IMR-90 (cell line): ENCODE measurements at regions not wholly inside any gene's neighbourhood (a gene's known extent, or its start where the extent isn't known, plus 50 kb on each side); places are given as distances from the start of the nearest gene placed in this dataset.
A peak's percentile ranks its signal among the peaks of the same experiment; 100 is the strongest.

ENCODE experiments used
- ATAC-seq: fragments of 200-7000 bp; cut with Tn5 transposase; 2 replicates; pipeline ENCODE4 v1.9.1; 2020; ENCODE audit warnings: low read depth, mild to moderate bottlenecking, moderate library complexity
- BruUV-seq: library from RNA; stranded (reverse); fragments of 400-500 nt; replicated peaks from 2 replicates; lab custom pipeline; 2021; lab: Mats Ljungman, UMichigan
- CTCF ChIA-PET: fragments of 300-600 bp; formaldehyde crosslinking; extraction: SDS; loops from one replicate; lab custom pipeline; 2021; ENCODE audit warnings: antibody characterized with exemption; lab: Yijun Ruan, JAX
- POLR2A ChIA-PET: fragments of 300-600 bp; sonication (Branson Sonifier 250); formaldehyde crosslinking; loops from one replicate; lab custom pipeline; 2022; ENCODE audit warnings: antibody characterized with exemption; ENCODE audit not compliant: unreplicated experiment; lab: Charles Lee
- DNase-seq: peaks from one replicate; pipeline ENCODE4 v3.0.0; 2013
- H2AFZ ChIP-seq: replicated peaks from 2 replicates; pipeline ENCODE3; 2013; ENCODE audit warnings: low read length, mild to moderate bottlenecking; ENCODE audit not compliant: poor library complexity
- H2AK5ac ChIP-seq: 2 replicates; pipeline ENCODE4 v1.6.1; 2013; ENCODE audit warnings: low read depth, low read length, inconsistent platforms
- H2AK9ac ChIP-seq: replicated peaks from 2 replicates; pipeline ENCODE3; 2013; ENCODE audit warnings: mild to moderate bottlenecking, low read depth, low read length, moderate library complexity; ENCODE audit not compliant: poor library complexity
- H2BK120ac ChIP-seq: 2 replicates; pipeline ENCODE4 v1.6.1; 2013; ENCODE audit warnings: low read depth, low read length, inconsistent platforms
- H2BK15ac ChIP-seq: 3 replicates; pipeline ENCODE4 v1.6.1; 2013; ENCODE audit warnings: low read depth, low read length, inconsistent platforms
- H2BK20ac ChIP-seq: 2 replicates; pipeline ENCODE4 v1.6.1; 2013; ENCODE audit warnings: low read depth, mild to moderate bottlenecking, inconsistent platforms, low read length, moderate library complexity
- H2BK5ac ChIP-seq: 2 replicates; pipeline ENCODE4 v1.6.1; 2013; ENCODE audit warnings: mild to moderate bottlenecking, low read depth, low read length, inconsistent platforms; ENCODE audit not compliant: poor library complexity, severe bottlenecking
- H3K14ac ChIP-seq: replicated peaks from 2 replicates; pipeline ENCODE4 v1.6.1; 2013; ENCODE audit warnings: low read depth, low read length, inconsistent platforms
- H3K18ac ChIP-seq: 2 replicates; pipeline ENCODE4 v1.6.1; 2013; ENCODE audit warnings: low read depth, low read length, control low read depth
- H3K23ac ChIP-seq: 2 replicates; pipeline ENCODE4 v1.6.1; 2013; ENCODE audit warnings: low read depth, low read length, inconsistent platforms
- H3K27ac ChIP-seq: 2 replicates; pipeline ENCODE4 v1.5.1; 2013; ENCODE audit warnings: mild to moderate bottlenecking, control low read depth, low read length; ENCODE audit not compliant: insufficient read depth
- H3K27me3 ChIP-seq: 2 replicates; pipeline ENCODE4 v1.6.1; 2013; ENCODE audit warnings: low read length; ENCODE audit not compliant: control insufficient read depth, insufficient read depth
- H3K36me3 ChIP-seq: 2 replicates; pipeline ENCODE4 v1.6.1; 2013; ENCODE audit warnings: low read length, mixed read lengths; ENCODE audit not compliant: control insufficient read depth, insufficient read depth
- H3K4ac ChIP-seq: 2 replicates; pipeline ENCODE4 v1.6.1; 2013; ENCODE audit warnings: low read depth, low read length, inconsistent platforms
- H3K4me1 ChIP-seq: 2 replicates; pipeline ENCODE4 v1.6.1; 2013; ENCODE audit warnings: low read length, mixed read lengths; ENCODE audit not compliant: control insufficient read depth, insufficient read depth
- H3K4me2 ChIP-seq: 2 replicates; pipeline ENCODE4 v1.6.1; 2013; ENCODE audit warnings: low read depth, mild to moderate bottlenecking, control low read depth, low read length, moderate library complexity
- H3K4me3 ChIP-seq: 2 replicates; pipeline ENCODE4 v1.5.1; 2013; ENCODE audit warnings: low read depth, mild to moderate bottlenecking, control low read depth, low read length, moderate library complexity; ENCODE audit not compliant: insufficient read depth
- H3K56ac ChIP-seq: 2 replicates; pipeline ENCODE4 v1.6.1; 2013; ENCODE audit warnings: low read length, inconsistent platforms; ENCODE audit not compliant: insufficient read depth; ENCODE audit errors: extremely low read depth
- H3K79me1 ChIP-seq, 2 experiments: 2 replicates each; pipeline ENCODE4 v1.6.1; 2013; ENCODE audit warnings: low read length in 2 of 2, inconsistent platforms in 1 of 2, low read depth in 1 of 2
- H3K9ac ChIP-seq: 2 replicates; pipeline ENCODE4 v1.6.1; 2013; ENCODE audit warnings: low read depth, low read length, control low read depth
- H3K9me1 ChIP-seq: 2 replicates; pipeline ENCODE4 v1.6.1; 2013; ENCODE audit warnings: low read length, inconsistent platforms; ENCODE audit not compliant: insufficient read depth
- H3K9me3 ChIP-seq: 2 replicates; pipeline ENCODE4 v1.6.1; 2013; ENCODE audit warnings: low read length; ENCODE audit not compliant: control insufficient read depth, insufficient read depth
- H4K20me1 ChIP-seq: 2 replicates; pipeline ENCODE4 v1.6.1; 2013; ENCODE audit warnings: low read length, inconsistent platforms; ENCODE audit not compliant: insufficient read depth
- H4K5ac ChIP-seq: 2 replicates; pipeline ENCODE4 v1.6.1; 2013; ENCODE audit warnings: mild to moderate bottlenecking, low read depth, low read length, control low read depth
- H4K8ac ChIP-seq, 2 experiments: 2 replicates each; pipeline ENCODE4 v1.6.1; 2013; ENCODE audit warnings: low read depth in 2 of 2, low read length in 2 of 2, control low read depth in 1 of 2, inconsistent platforms in 1 of 2
- H4K91ac ChIP-seq: 2 replicates; pipeline ENCODE4 v1.6.1; 2013; ENCODE audit warnings: low read depth, low read length, inconsistent platforms; ENCODE audit not compliant: insufficient read depth
- MAFK ChIP-seq: IDR thresholded peaks from 2 replicates; pipeline ENCODE4 v1.6.1; 2012; ENCODE audit warnings: low read depth, low read length, improper control_type of control experiment
- RAD21 ChIP-seq: IDR thresholded peaks from 2 replicates; pipeline ENCODE4 v1.6.1; 2012; ENCODE audit warnings: low read length, improper control_type of control experiment
- RCOR1 ChIP-seq: IDR thresholded peaks from 2 replicates; pipeline ENCODE4 v1.6.1; 2012; ENCODE audit warnings: mild to moderate bottlenecking, low read length, improper control_type of control experiment; ENCODE audit not compliant: insufficient replicate concordance
- RFX5 ChIP-seq: IDR thresholded peaks from 2 replicates; pipeline ENCODE4 v1.8.0; 2012; ENCODE audit warnings: low read depth, mild to moderate bottlenecking, low read length, moderate library complexity
- WGBS, 2 experiments: methylation state at CpG; one replicate each; pipeline versions ENCODE4 v1.1.5 to v1.1.7; 2013; ENCODE audit warnings: missing lambda C conversion rate in 2 of 2; ENCODE audit not compliant: insufficient read length in 1 of 2; ENCODE audit errors: extremely low coverage in 2 of 2; 5-methylcytosine and 5-hydroxymethylcytosine counted together
- dilution Hi-C: fragments of 300-500 bp; cut with HindIII; formaldehyde crosslinking; loops from one replicate; pipeline ENCODE4 v1.14.3; 2018; ENCODE audit warnings: low sequenced_read_pairs; ENCODE audit not compliant: unreplicated experiment
- in situ Hi-C: fragments of 300-500 bp; cut with MboI; formaldehyde crosslinking; loops from 3 replicates; pipeline ENCODE4 v1.14.3; 2019; ENCODE audit warnings: low sequenced_read_pairs, inconsistent platforms, mixed read lengths
- intact Hi-C: fragments of 100-400 bp; cut with micrococcal nuclease; formaldehyde crosslinking; loops from 2 replicates; pipeline ENCODE4 v1.10.0; 2022

DNA sequence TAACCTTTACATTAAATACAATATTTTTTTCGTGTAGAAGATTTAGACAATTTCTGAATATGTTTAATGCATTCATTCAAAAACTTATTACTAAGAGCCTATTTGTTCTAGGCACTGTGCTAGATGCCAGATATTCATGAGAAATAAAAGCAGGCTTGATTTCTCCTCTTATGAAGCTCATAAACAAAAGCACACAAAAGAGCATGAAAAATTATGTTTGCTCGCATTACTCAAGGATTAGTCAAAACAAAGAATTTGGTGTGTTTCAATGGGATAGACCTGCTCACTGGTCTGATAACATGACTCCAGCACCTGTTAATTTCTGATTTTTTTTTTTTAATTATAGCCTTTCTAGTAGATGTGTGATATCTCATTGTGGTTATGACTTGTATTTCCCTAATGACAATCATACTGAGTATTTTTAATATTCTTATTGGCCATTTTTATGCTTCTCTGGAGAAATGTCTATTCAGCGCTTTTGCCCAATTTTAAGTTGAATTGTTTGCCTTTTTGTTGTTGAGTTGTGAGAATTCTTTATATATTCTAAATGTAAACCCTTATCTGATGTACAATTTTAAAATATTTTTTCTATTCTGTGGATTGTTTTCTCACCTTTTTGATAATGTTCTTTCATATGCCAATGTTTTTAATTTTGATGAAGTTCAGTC, 382.3 kb upstream of the ADGRL4 start:
- Histone ChIP-seq H4K8ac (no peak overlapping the region), H3K4ac (no peak overlapping the region), H4K91ac (no peak overlapping the region), H2BK5ac (no peak overlapping the region), H2AK5ac (no peak overlapping the region), H3K27me3 (no peaks in the 10 kb centered on the region), H3K4me2 (no peak overlapping the region), H3K23ac (no peak overlapping the region), H2BK20ac (no peak overlapping the region), H3K9me1 (no peaks in the 10 kb centered on the region), H3K79me1 (no peaks in the 10 kb centered on the region), H3K27ac (no peak overlapping the region), H2AFZ (no peak overlapping the region), H2AK9ac (no peak overlapping the region), H3K4me1 (no peaks in the 10 kb centered on the region), H3K56ac (no peak overlapping the region), H3K9me3 (no peaks in the 10 kb centered on the region), H2BK15ac (no peak overlapping the region), H3K4me3 (no peak overlapping the region), H3K18ac (no peak overlapping the region), H2BK120ac (no peak overlapping the region), H4K5ac (no peak overlapping the region), H3K36me3 (no peaks in the 10 kb centered on the region), H3K14ac (no peak overlapping the region), H3K9ac (no peak overlapping the region), H4K20me1 (no peaks in the 10 kb centered on the region)
- BruUV-seq = no TSS peak
- ChIA-PET POLR2A (no interaction called here), CTCF (no interaction called here)
- DNase-seq = no peak
- intact Hi-C loops (no loop called here), in situ Hi-C loops (no loop called here), dilution Hi-C loops (no loop called here)
- no peak for ATAC-seq
- WGBS, 2 experiments = no CpG with 5 or more reads among the region's 3 CpGs
- TF ChIP-seq RFX5 (no peak), RCOR1 (no peak), MAFK (peak; percentile 93), RAD21 (no peak)
